ENCODE measurements at regions not wholly inside any gene's neighbourhood (a gene's known extent, or its start where the extent isn't known, plus 50 kb on each side); places are given as distances from the start of the nearest gene placed in this dataset.

DNA sequence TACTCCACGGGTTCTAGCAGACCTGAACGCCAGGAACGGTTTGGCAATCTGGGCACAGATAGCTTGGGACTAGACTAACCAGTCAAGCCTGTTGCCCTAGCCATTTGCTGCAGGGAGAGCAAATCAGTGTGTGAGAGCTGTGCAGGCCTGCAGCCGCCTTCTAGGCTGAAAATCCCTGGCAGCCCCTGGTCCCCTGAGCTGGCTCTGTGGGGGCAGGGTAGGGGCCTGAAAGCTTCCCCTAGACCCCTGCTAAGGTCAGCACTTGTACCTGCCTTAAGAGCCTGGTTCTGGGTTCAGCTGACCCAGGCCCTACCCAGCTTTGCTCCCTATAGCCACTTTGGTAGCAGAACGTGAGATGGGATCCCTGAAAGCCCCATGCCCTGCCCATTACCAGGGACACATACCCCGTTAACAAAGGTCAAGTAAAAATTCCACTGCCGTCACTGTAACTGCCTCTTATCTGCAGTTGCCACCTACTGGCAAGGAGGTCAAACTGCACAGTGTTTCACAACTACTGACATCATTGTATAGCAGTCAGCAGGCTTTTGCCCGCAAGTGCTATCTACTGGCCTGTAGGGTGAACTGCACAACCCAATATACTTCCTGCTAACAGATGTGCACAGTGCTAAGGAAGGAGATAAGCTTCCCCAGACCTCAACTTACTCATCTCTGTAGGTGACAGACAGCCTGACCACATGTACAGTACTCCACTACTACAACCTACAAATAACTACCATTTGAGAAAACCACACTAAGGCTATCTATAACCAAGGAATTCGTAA, 95.1 kb upstream of the OLIG3 start:
- DNase-seq (ENCODE audit: low read depth, low spot score): peak; percentile 74
- Histone ChIP-seq H3K27me3 (replicated peaks in 1 of 2; ENCODE audit: control insufficient read depth in 2 of 2, insufficient read depth in 2 of 2, low read length in 1 of 2) (no peaks in the 10 kb centered on the region), H3K79me2 (ENCODE audit: control insufficient read depth, insufficient read depth, low read length) (no peaks in the 10 kb centered on the region), H2AFZ (ENCODE audit: control insufficient read depth, low read depth, low read length) (no peak overlapping the region; the same call in 1 of the 2 replicates), H4K20me1 (ENCODE audit: control insufficient read depth, insufficient read depth) (no peaks in the 10 kb centered on the region), H3K36me3 (ENCODE audit: control insufficient read depth in 2 of 2, insufficient read depth in 2 of 2, low read length in 1 of 2) (no peaks in the 10 kb centered on the region), H3K4me2 (ENCODE audit: control insufficient read depth, insufficient read depth) (no peak overlapping the region), H3K4me3 (0 out of 2 replicates have a peak overlapping the region, but pooled peaks have one; percentile 19), H3K27ac (ENCODE audit: control insufficient read depth, insufficient read depth) (no peak overlapping the region), H3K9me3 (replicated peaks; ENCODE audit: control insufficient read depth, insufficient read depth, low read length) (peaks cover 2% of the 10 kb centered on the region; the same call in 2 of the 3 replicates), H3K4me1 (ENCODE audit: control insufficient read depth, insufficient read depth, low read length) (peaks cover 2% of the 10 kb centered on the region; the same call in 1 of the 2 replicates), H3K9ac (ENCODE audit: control insufficient read depth, insufficient read depth, low read length) (no peak overlapping the region)
- intact Hi-C loops (cut with micrococcal nuclease; ENCODE audit: unreplicated experiment): loop anchor here (1.0 to 5.0 kb wide), 5 partner anchors 47 to 495 kb away; no protein-coding TSS in a partner anchor
- ATAC-seq: peak; percentile 100
- ChIA-PET RAD21 (ENCODE audit: unreplicated experiment) (interaction anchor here (0.6 to 3.1 kb wide), 9 partner anchors 10 to 512 kb away, joined by 3 to 14 read pairs (median 3); no protein-coding TSS in a partner anchor), POLR2A (interaction anchor here (0.6 to 1.1 kb wide), 2 partner anchors 35 to 163 kb away, joined by 3 read pairs; no protein-coding TSS in a partner anchor), CTCF (interaction anchor here (0.5 to 3.8 kb wide), 42 partner anchors 9 to 622 kb away, joined by 3 to 25 read pairs (median 4); no protein-coding TSS in a partner anchor), SMC1A (ENCODE audit: uncharacterized antibody, unreplicated experiment) (interaction anchor here (0.7 to 3.3 kb wide), 17 partner anchors 9 to 413 kb away, joined by 3 to 17 read pairs (median 4); no protein-coding TSS in a partner anchor)
- BruUV-seq (replicated peaks): no TSS peak
- FAIRE-seq: peak; percentile 96
- WGBS (ENCODE audit: insufficient coverage, insufficient replicate concordance, low lambda C conversion rate, missing lambda C conversion rate): 34% methylated on average over 9 of the region's 9 CpGs
- in situ Hi-C loops (cut with MboI): no loop called here
- TF ChIP-seq, protein P1, sequence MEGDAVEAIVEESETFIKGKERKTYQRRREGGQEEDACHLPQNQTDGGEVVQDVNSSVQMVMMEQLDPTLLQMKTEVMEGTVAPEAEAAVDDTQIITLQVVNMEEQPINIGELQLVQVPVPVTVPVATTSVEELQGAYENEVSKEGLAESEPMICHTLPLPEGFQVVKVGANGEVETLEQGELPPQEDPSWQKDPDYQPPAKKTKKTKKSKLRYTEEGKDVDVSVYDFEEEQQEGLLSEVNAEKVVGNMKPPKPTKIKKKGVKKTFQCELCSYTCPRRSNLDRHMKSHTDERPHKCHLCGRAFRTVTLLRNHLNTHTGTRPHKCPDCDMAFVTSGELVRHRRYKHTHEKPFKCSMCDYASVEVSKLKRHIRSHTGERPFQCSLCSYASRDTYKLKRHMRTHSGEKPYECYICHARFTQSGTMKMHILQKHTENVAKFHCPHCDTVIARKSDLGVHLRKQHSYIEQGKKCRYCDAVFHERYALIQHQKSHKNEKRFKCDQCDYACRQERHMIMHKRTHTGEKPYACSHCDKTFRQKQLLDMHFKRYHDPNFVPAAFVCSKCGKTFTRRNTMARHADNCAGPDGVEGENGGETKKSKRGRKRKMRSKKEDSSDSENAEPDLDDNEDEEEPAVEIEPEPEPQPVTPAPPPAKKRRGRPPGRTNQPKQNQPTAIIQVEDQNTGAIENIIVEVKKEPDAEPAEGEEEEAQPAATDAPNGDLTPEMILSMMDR (IDR thresholded peaks at IDR 0.05 in 2 of 3, conservative IDR thresholded peaks at IDR 0.05 in 1 of 3; ENCODE audit: control insufficient read depth in 2 of 3, extremely low read depth in 1 of 3, insufficient read depth in 1 of 3, low read depth in 3 of 3, low read length in 3 of 3): peak; percentile 62 to 98 (median 81)
- TF ChIP-seq ZNF384 (IDR thresholded peaks at IDR 0.05; ENCODE audit: borderline replicate concordance, low read depth, low read length) (no peak), EP300 (IDR thresholded peaks at IDR 0.05; ENCODE audit: borderline replicate concordance in 1 of 2, control insufficient read depth in 1 of 2, low read depth in 2 of 2, low read length in 2 of 2) (no peak), FOXM1 (IDR thresholded peaks at IDR 0.05; ENCODE audit: low read depth, low read length) (0 out of 2 replicates have a peak, but pooled peaks have one; percentile 31), CBX3 (IDR thresholded peaks at IDR 0.05; ENCODE audit: borderline replicate concordance, low read depth) (no peak), MEF2A (IDR thresholded peaks at IDR 0.05; ENCODE audit: insufficient read depth, low read depth, low read length) (no peak), IRF4 (IDR thresholded peaks at IDR 0.05; ENCODE audit: low read depth, low read length) (peak; percentile 48; the same call in 1 of the 2 replicates), NFIC (IDR thresholded peaks at IDR 0.05; ENCODE audit: low read depth, low read length) (peak; percentile 57), RUNX3 (IDR thresholded peaks at IDR 0.05; ENCODE audit: low read length) (peak; percentile 93), IKZF2 (IDR thresholded peaks at IDR 0.05) (peak; percentile 29 to 53; a peak in 3 of 4 replicates), TCF12 (IDR thresholded peaks at IDR 0.05; ENCODE audit: low read depth, low read length) (0 out of 2 replicates have a peak, but pooled peaks have one; percentile 17), NBN (IDR thresholded peaks at IDR 0.05) (no peak), CREB1 (IDR thresholded peaks at IDR 0.05; ENCODE audit: low read depth) (0 out of 2 replicates have a peak, but pooled peaks have one; percentile 19), MTA3 (IDR thresholded peaks at IDR 0.05; ENCODE audit: borderline replicate concordance, low read length) (peak; percentile 57; the same call in 1 of the 2 replicates), NR2C1 (IDR thresholded peaks at IDR 0.05) (peak; percentile 36; the same call in 1 of the 2 replicates), IKZF1 (conservative IDR thresholded peaks at IDR 0.05) (peak; percentile 30; the same call in 1 of the 2 replicates), PKNOX1 (IDR thresholded peaks at IDR 0.05) (peak; percentile 44), LARP7 (IDR thresholded peaks at IDR 0.05) (no peak), DPF2 (IDR thresholded peaks at IDR 0.05) (no peak)
- TF ChIP-seq, protein P2, sequence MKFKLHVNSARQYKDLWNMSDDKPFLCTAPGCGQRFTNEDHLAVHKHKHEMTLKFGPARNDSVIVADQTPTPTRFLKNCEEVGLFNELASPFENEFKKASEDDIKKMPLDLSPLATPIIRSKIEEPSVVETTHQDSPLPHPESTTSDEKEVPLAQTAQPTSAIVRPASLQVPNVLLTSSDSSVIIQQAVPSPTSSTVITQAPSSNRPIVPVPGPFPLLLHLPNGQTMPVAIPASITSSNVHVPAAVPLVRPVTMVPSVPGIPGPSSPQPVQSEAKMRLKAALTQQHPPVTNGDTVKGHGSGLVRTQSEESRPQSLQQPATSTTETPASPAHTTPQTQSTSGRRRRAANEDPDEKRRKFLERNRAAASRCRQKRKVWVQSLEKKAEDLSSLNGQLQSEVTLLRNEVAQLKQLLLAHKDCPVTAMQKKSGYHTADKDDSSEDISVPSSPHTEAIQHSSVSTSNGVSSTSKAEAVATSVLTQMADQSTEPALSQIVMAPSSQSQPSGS (IDR thresholded peaks at IDR 0.05; ENCODE audit: low read length): peak; percentile 96
